Thyroid gland (tissue), 4 donors: ENCODE measurements at regions not wholly inside any gene's neighbourhood (a gene's known extent, or its start where the extent isn't known, plus 50 kb on each side); places are given as distances from the start of the nearest gene placed in this dataset.

Experiments
- CTCF ChIP-seq, 6 experiments: fragments of 200-600 bp in 3 of 6; fragments of 450-650 bp in 3 of 6; sonication (generic) in 3 of 6; IDR thresholded peaks; one replicate each; pipeline ENCODE4 v1.5.1; 2016 to 2019; ENCODE audit warnings: antibody characterized with exemption in 6 of 6, mild to moderate bottlenecking in 2 of 6, inconsistent platforms in 1 of 6, moderate library complexity in 1 of 6
- POLR2A ChIP-seq, 2 donors: fragments of 450-650 bp; IDR thresholded peaks; one replicate each; pipeline ENCODE4 v1.6.1; 2017; ENCODE audit warnings: antibody characterized with exemption in 2 of 2, mild to moderate bottlenecking in 2 of 2, moderate library complexity in 1 of 2

GRCh38 chr4:34138385-34138784 is 2105.9 kb downstream of the ARAP2 start:
- TF ChIP-seq POLR2A (IDR thresholded peaks at IDR 0.05) (no peak), CTCF (IDR thresholded peaks at IDR 0.05) (no peak)
